H9 (cell line): ENCODE measurements at regions not wholly inside any gene's neighbourhood (a gene's known extent, or its start where the extent isn't known, plus 50 kb on each side); places are given as distances from the start of the nearest gene placed in this dataset.

Experiments used
- DNase-seq: peaks from one replicate; pipeline ENCODE4 v3.0.0-alpha.2; 2017
- H2AFZ ChIP-seq: one replicate; pipeline ENCODE4 v1.6.1; 2013; ENCODE audit warnings: mild to moderate bottlenecking, low read length, control low read depth, moderate library complexity
- H2AK5ac ChIP-seq: 2 replicates; pipeline ENCODE4 v1.6.1; 2013; ENCODE audit warnings: low read length, control low read depth, mixed read lengths; ENCODE audit not compliant: insufficient read length
- H2BK120ac ChIP-seq: one replicate; pipeline ENCODE4 v1.6.1; 2013; ENCODE audit warnings: low read depth, mild to moderate bottlenecking, low read length, control low read depth, inconsistent platforms; ENCODE audit not compliant: poor library complexity, severe bottlenecking
- H2BK12ac ChIP-seq: 2 replicates; pipeline ENCODE4 v1.6.1; 2013; ENCODE audit warnings: low read length, control low read depth, mixed read lengths, low read depth; ENCODE audit not compliant: insufficient read length
- H2BK15ac ChIP-seq: 2 replicates; pipeline ENCODE4 v1.6.1; 2013; ENCODE audit warnings: low read depth, low read length, control low read depth
- H2BK20ac ChIP-seq: one replicate; pipeline ENCODE4 v1.6.1; 2013; ENCODE audit warnings: low read depth, mild to moderate bottlenecking, low read length, control low read depth, inconsistent platforms; ENCODE audit not compliant: poor library complexity, severe bottlenecking
- H2BK5ac ChIP-seq: 2 replicates; pipeline ENCODE4 v1.6.1; 2013; ENCODE audit warnings: low read length, control low read depth, mixed read lengths; ENCODE audit not compliant: insufficient read length
- H3K14ac ChIP-seq: 2 replicates; pipeline ENCODE4 v1.6.1; 2013; ENCODE audit warnings: low read length, control low read depth; ENCODE audit not compliant: insufficient read depth
- H3K18ac ChIP-seq: 2 replicates; pipeline ENCODE4 v1.6.1; 2013; ENCODE audit warnings: low read depth, mild to moderate bottlenecking, mixed read lengths, low read length, control low read depth; ENCODE audit not compliant: insufficient read length
- H3K23ac ChIP-seq: 2 replicates; pipeline ENCODE4 v1.6.1; 2013; ENCODE audit warnings: low read length, control low read depth, mixed read lengths, low read depth; ENCODE audit not compliant: insufficient read length
- H3K23me2 ChIP-seq: 2 replicates; pipeline ENCODE4 v1.6.1; 2013; ENCODE audit warnings: low read depth, mild to moderate bottlenecking, mixed read lengths, low read length, control low read depth; ENCODE audit not compliant: insufficient read length, poor library complexity, severe bottlenecking
- H3K27ac ChIP-seq: 2 replicates; pipeline ENCODE4 v1.5.1; 2013; ENCODE audit warnings: low read length, control low read depth, mixed read lengths, low read depth; ENCODE audit not compliant: insufficient read length
- H3K27me3 ChIP-seq: 2 replicates; pipeline ENCODE4 v1.6.1; 2013; ENCODE audit warnings: low read length, control low read depth, inconsistent platforms; ENCODE audit not compliant: insufficient read depth
- H3K4ac ChIP-seq: 2 replicates; pipeline ENCODE4 v1.6.1; 2013; ENCODE audit warnings: low read depth, mild to moderate bottlenecking, control low read depth, inconsistent platforms, low read length, moderate library complexity
- H3K4me1 ChIP-seq: 2 replicates; pipeline ENCODE4 v1.6.1; 2013; ENCODE audit warnings: low read length, control low read depth, inconsistent platforms; ENCODE audit not compliant: insufficient read depth
- H3K4me2 ChIP-seq: 2 replicates; pipeline ENCODE4 v1.6.1; 2013; ENCODE audit warnings: low read length, control low read depth, mixed read lengths; ENCODE audit not compliant: insufficient read length, insufficient read depth
- H3K56ac ChIP-seq: 2 replicates; pipeline ENCODE4 v1.6.1; 2013; ENCODE audit warnings: low read depth, mild to moderate bottlenecking, mixed read lengths, low read length, control low read depth; ENCODE audit not compliant: insufficient read length
- H3K79me1 ChIP-seq: 2 replicates; pipeline ENCODE4 v1.6.1; 2013; ENCODE audit warnings: low read depth, mild to moderate bottlenecking, moderate library complexity, low read length, control low read depth, inconsistent platforms; ENCODE audit not compliant: insufficient read depth, poor library complexity, severe bottlenecking
- H3K79me2 ChIP-seq: 2 replicates; pipeline ENCODE4 v1.6.1; 2013; ENCODE audit warnings: low read length, control low read depth, inconsistent platforms; ENCODE audit not compliant: insufficient read depth
- H3K9ac ChIP-seq: 2 replicates; pipeline ENCODE4 v1.6.1; 2013; ENCODE audit warnings: low read length, control low read depth, mixed read lengths; ENCODE audit not compliant: insufficient read length; ENCODE audit errors: extremely low read depth
- H3K9me3 ChIP-seq: one replicate; pipeline ENCODE4 v1.6.1; 2013; ENCODE audit warnings: low read depth, low read length, inconsistent platforms; ENCODE audit not compliant: control insufficient read depth
- H3T11ph ChIP-seq: one replicate; pipeline ENCODE4 v1.6.1; 2013; ENCODE audit warnings: mild to moderate bottlenecking, low read length, control low read depth, inconsistent platforms
- H4K20me1 ChIP-seq: one replicate; pipeline ENCODE4 v1.6.1; 2013; ENCODE audit not compliant: control insufficient read depth, insufficient read length, insufficient read depth
- H4K5ac ChIP-seq: 2 replicates; pipeline ENCODE4 v1.6.1; 2013; ENCODE audit warnings: low read depth, mild to moderate bottlenecking, mixed read lengths, low read length, control low read depth; ENCODE audit not compliant: insufficient read length
- H4K8ac ChIP-seq: replicated peaks from 2 replicates; pipeline ENCODE4 v1.6.1; 2013; ENCODE audit warnings: low read length, control low read depth, mixed read lengths, low read depth; ENCODE audit not compliant: insufficient read length
- H4K91ac ChIP-seq: 2 replicates; pipeline ENCODE4 v1.6.1; 2013; ENCODE audit warnings: low read depth, mild to moderate bottlenecking, moderate library complexity, mixed read lengths, low read length, control low read depth; ENCODE audit not compliant: insufficient read length
- H3K27ac Mint-ChIP-seq, 3 experiments: 2 replicates in 2 of 3; 3 replicates in 1 of 3; pipeline ENCODE4 v1.8.0; 2020 to 2021; ENCODE audit warnings: mixed read lengths in 3 of 3, mild to moderate bottlenecking in 1 of 3, moderate library complexity in 1 of 3
- H3K27me3 Mint-ChIP-seq: 2 replicates; pipeline ENCODE4 v1.8.0; 2021; ENCODE audit warnings: low read depth, mild to moderate bottlenecking, moderate library complexity, mixed read lengths
- H3K36me3 Mint-ChIP-seq, 3 experiments: 2 replicates in 2 of 3; 3 replicates in 1 of 3; pipeline ENCODE4 v1.8.0; 2020 to 2021; ENCODE audit warnings: low read depth in 3 of 3, mixed read lengths in 3 of 3; ENCODE audit not compliant: insufficient read depth in 1 of 3
- H3K4me1 Mint-ChIP-seq, 2 experiments: 2 replicates each; pipeline ENCODE4 v1.8.0; 2020; ENCODE audit warnings: mixed read lengths in 2 of 2
- H3K4me3 Mint-ChIP-seq, 2 experiments: 2 replicates in 1 of 2; 3 replicates in 1 of 2; pipeline ENCODE4 v1.8.0; 2020 to 2021; ENCODE audit warnings: mild to moderate bottlenecking in 2 of 2, mixed read lengths in 2 of 2, moderate library complexity in 1 of 2
- H3K9me3 Mint-ChIP-seq, 2 experiments: 2 replicates in 1 of 2; 3 replicates in 1 of 2; pipeline ENCODE4 v1.8.0; 2020; ENCODE audit warnings: mild to moderate bottlenecking in 2 of 2, mixed read lengths in 2 of 2, moderate library complexity in 1 of 2
- WGBS: extraction: QIAGEN DNeasy Blood & Tissue Kit; methylation state at CpG from one replicate; pipeline ENCODE4 v1.1.7; 2013; ENCODE audit warnings: missing lambda C conversion rate, low lambda C conversion rate, mixed read lengths; ENCODE audit not compliant: insufficient read length; ENCODE audit errors: extremely low coverage; 5-methylcytosine and 5-hydroxymethylcytosine counted together
- TF ChIP-seq, protein P1 (sequence below): fragments of 200-600 bp; sonication (generic); conservative IDR thresholded peaks from 3 replicates; pipeline ENCODE4 v1.8.0; 2021; ENCODE audit warnings: antibody characterized with exemption, mild to moderate bottlenecking

DNA sequence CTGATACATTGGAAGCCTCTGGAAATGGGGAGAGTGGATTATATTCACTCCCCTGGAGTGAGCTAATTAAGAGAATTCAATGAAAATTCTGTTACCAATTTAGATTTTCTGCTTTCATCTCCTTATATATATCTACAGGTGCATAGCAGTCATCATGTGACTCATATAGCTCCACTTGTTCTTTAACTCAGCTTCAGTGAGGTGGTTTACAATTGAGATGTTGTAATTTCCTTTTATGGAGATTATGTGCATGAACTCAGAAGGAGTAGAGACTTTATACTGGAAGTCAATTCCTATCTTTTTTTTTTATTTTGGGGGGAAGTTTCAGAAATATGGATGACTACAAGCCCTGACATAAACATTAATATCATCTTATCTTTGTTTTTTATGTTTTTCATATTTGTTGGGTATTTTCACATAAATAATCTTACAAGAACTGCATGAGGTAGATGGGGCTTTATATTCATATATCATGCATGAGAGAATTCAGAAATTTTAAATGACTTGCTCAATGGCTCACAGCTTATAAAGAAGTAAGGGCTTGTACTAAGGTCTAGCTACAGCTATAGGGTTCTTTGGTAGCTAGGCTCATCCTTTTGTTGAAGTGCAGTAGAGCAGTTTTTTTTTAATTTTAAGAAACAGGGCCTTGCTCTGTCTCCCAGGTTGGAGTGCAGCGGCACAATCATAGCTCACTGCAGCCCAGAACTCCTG, 92.3 kb upstream of the SCAF11 start:
- Histone ChIP-seq H3T11ph (no peak overlapping the region), H3K79me2 (no peaks in the 10 kb centered on the region), H3K4me2 (no peak overlapping the region), H2BK120ac (no peak overlapping the region), H4K8ac (no peak overlapping the region), H3K9me3 (peaks cover 38% of the 10 kb centered on the region), H4K20me1 (no peaks in the 10 kb centered on the region), H3K4ac (no peak overlapping the region), H3K9ac (no peak overlapping the region), H3K79me1 (no peaks in the 10 kb centered on the region), H3K4me1 (no peaks in the 10 kb centered on the region), H3K23me2 (no peaks in the 10 kb centered on the region), H3K18ac (no peak overlapping the region), H3K23ac (no peak overlapping the region), H2AFZ (no peak overlapping the region), H3K27me3 (no peaks in the 10 kb centered on the region), H3K27ac (no peak overlapping the region), H4K5ac (no peak overlapping the region), H2BK15ac (no peak overlapping the region), H4K91ac (no peak overlapping the region), H3K14ac (no peak overlapping the region), H2BK5ac (no peak overlapping the region), H3K56ac (no peak overlapping the region), H2AK5ac (no peak overlapping the region), H2BK20ac (no peak overlapping the region), H2BK12ac (no peak overlapping the region)
- H3K9me3 Mint-ChIP-seq, result peaks cover 66 to 69% of the 10 kb centered on the region in 2 experiments
- peaks cover 18 to 56% (median 44%) of the 10 kb centered on the region in 3 experiments for H3K36me3 Mint-ChIP-seq
- no peak for DNase-seq
- no CpG with 5 or more reads among the region's 1 CpG for WGBS
- H3K4me3 Mint-ChIP-seq, result no peak overlapping the region
- peaks cover 4% of the 10 kb centered on the region; the same call in 1 of the 2 replicates for H3K27me3 Mint-ChIP-seq
- H3K4me1 Mint-ChIP-seq, result no peaks in the 10 kb centered on the region
- H3K27ac Mint-ChIP-seq, result no peak overlapping the region
- TF ChIP-seq, protein P1, sequence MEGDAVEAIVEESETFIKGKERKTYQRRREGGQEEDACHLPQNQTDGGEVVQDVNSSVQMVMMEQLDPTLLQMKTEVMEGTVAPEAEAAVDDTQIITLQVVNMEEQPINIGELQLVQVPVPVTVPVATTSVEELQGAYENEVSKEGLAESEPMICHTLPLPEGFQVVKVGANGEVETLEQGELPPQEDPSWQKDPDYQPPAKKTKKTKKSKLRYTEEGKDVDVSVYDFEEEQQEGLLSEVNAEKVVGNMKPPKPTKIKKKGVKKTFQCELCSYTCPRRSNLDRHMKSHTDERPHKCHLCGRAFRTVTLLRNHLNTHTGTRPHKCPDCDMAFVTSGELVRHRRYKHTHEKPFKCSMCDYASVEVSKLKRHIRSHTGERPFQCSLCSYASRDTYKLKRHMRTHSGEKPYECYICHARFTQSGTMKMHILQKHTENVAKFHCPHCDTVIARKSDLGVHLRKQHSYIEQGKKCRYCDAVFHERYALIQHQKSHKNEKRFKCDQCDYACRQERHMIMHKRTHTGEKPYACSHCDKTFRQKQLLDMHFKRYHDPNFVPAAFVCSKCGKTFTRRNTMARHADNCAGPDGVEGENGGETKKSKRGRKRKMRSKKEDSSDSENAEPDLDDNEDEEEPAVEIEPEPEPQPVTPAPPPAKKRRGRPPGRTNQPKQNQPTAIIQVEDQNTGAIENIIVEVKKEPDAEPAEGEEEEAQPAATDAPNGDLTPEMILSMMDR, result no peak
